M059J (cell line): ENCODE measurements at regions not wholly inside any gene's neighbourhood (a gene's known extent, or its start where the extent isn't known, plus 50 kb on each side); places are given as distances from the start of the nearest gene placed in this dataset.
"Not testable (repeated sequence)": the region's sequence is repeated elsewhere in the genome, so short reads cannot be mapped to it uniquely, and the experiment has no call there.

Experiments used
- DNase-seq: peaks from one replicate; pipeline ENCODE4 v3.0.0-alpha.2; 2012; ENCODE audit warnings: low read depth

GRCh38 chr17:20681746-20682722 lies 102.5 kb downstream of the CDRT15L2 start:
- DNase-seq, result not testable (repeated sequence)

- not testable (repeated sequence) for DNase-seq
Observed at GRCh38 chr17:20683651-20684229, 104.2 kb downstream of the CDRT15L2 start.

GRCh38 chr17:20684975-20685374 lies 105.5 kb downstream of the CDRT15L2 start:
- DNase-seq, result not testable (repeated sequence)

- not testable (repeated sequence) for DNase-seq
Observed at GRCh38 chr17:20687584-20687983, 108.1 kb downstream of the CDRT15L2 start.

GRCh38 chr17:20689170-20689749 lies 109.7 kb downstream of the CDRT15L2 start:
- not testable (repeated sequence) for DNase-seq

GRCh38 chr17:20692706-20693105 lies 113.2 kb downstream of the CDRT15L2 start:
- DNase-seq, result not testable (repeated sequence)

- not testable (repeated sequence) for DNase-seq
Observed at GRCh38 chr17:20695871-20696270, 116.3 kb downstream of the CDRT15L2 start.

- DNase-seq, result peak; percentile 80
Observed at GRCh38 chr17:20698463-20699206, 119.1 kb downstream of the CDRT15L2 start.

GRCh38 chr17:20700528-20700927 lies 121.0 kb downstream of the CDRT15L2 start:
- peak; percentile 79 for DNase-seq

- DNase-seq, result peak; percentile 74
Observed at GRCh38 chr17:20701366-20701765, 121.8 kb downstream of the CDRT15L2 start.

- DNase-seq, result no peak
Observed at GRCh38 chr17:20702692-20703091, 123.2 kb downstream of the CDRT15L2 start.

- no peak for DNase-seq
Observed at GRCh38 chr17:20703781-20704180, 124.3 kb downstream of the CDRT15L2 start.

GRCh38 chr17:20705186-20705585 lies 125.7 kb downstream of the CDRT15L2 start:
- not testable (repeated sequence) for DNase-seq

GRCh38 chr17:20706751-20707373 lies 127.3 kb downstream of the CDRT15L2 start:
- DNase-seq, result peak; percentile 76

- not testable (repeated sequence) for DNase-seq
Observed at GRCh38 chr17:20708821-20709220, 129.3 kb downstream of the CDRT15L2 start.

GRCh38 chr17:20716481-20716880 lies 137.0 kb downstream of the CDRT15L2 start:
- DNase-seq, result not testable (repeated sequence)

GRCh38 chr17:20721171-20721570 lies 141.6 kb downstream of the CDRT15L2 start:
- peak; percentile 11 for DNase-seq

GRCh38 chr17:20724391-20724790 lies 144.9 kb downstream of the CDRT15L2 start:
- not testable (repeated sequence) for DNase-seq

- DNase-seq, result not testable (repeated sequence)
Observed at GRCh38 chr17:20727201-20727600, 147.7 kb downstream of the CDRT15L2 start.

- no peak for DNase-seq
Observed at GRCh38 chr17:20728181-20728580, 148.7 kb downstream of the CDRT15L2 start.

- not testable (repeated sequence) for DNase-seq
Observed at GRCh38 chr17:20731131-20731530, 151.6 kb downstream of the CDRT15L2 start.
